Gastroesophageal sphincter (tissue), 3 donors: ENCODE measurements at regions not wholly inside any gene's neighbourhood (a gene's known extent, or its start where the extent isn't known, plus 50 kb on each side); places are given as distances from the start of the nearest gene placed in this dataset.

Experiments
- CTCF ChIP-seq, 4 experiments: fragments of 200-600 bp in 2 of 4; fragments of 450-650 bp in 2 of 4; sonication (generic) in 1 of 4; IDR thresholded peaks; one replicate each; pipeline ENCODE4 v1.5.1; 2017 to 2019; ENCODE audit warnings: antibody characterized with exemption in 4 of 4, mild to moderate bottlenecking in 2 of 4, moderate library complexity in 2 of 4
- POLR2AphosphoS5 ChIP-seq: sonication (generic); formaldehyde crosslinking; IDR thresholded peaks from one replicate; pipeline ENCODE4 v1.6.1; 2017; ENCODE audit warnings: antibody characterized with exemption

- TF ChIP-seq CTCF (IDR thresholded peaks at IDR 0.05): no peak
- TF ChIP-seq POLR2AphosphoS5: no peak
Measured at GRCh38 chr2:75772908-75773630, 62.4 kb upstream of the GCFC2 start.
